Subcutaneous abdominal adipose tissue (tissue), 5 donors: ENCODE measurements at regions not wholly inside any gene's neighbourhood (a gene's known extent, or its start where the extent isn't known, plus 50 kb on each side); places are given as distances from the start of the nearest gene placed in this dataset.
"Not testable (repeated sequence)": the region's sequence is repeated elsewhere in the genome, so short reads cannot be mapped to it uniquely, and the experiment has no call there.

Source experiments
- H3K27ac ChIP-seq: one replicate; pipeline ENCODE4 v1.7.0; 2013; ENCODE audit warnings: low read depth, mild to moderate bottlenecking, inconsistent platforms, low read length, moderate library complexity
- H3K27me3 ChIP-seq, 5 donors: one replicate each; pipeline ENCODE4 v1.7.0; 2013; ENCODE audit warnings: low read length in 5 of 5, inconsistent platforms in 1 of 5; ENCODE audit not compliant: control insufficient read depth in 5 of 5, insufficient read depth in 4 of 5
- H3K36me3 ChIP-seq, 5 donors: one replicate each; pipeline ENCODE4 v1.7.0; 2013; ENCODE audit warnings: low read length in 5 of 5; ENCODE audit not compliant: control insufficient read depth in 5 of 5, insufficient read depth in 5 of 5
- H3K4me1 ChIP-seq, 5 donors: one replicate each; pipeline ENCODE4 v1.7.0; 2013; ENCODE audit warnings: low read length in 5 of 5, mild to moderate bottlenecking in 3 of 5, moderate library complexity in 1 of 5; ENCODE audit not compliant: control insufficient read depth in 5 of 5, insufficient read depth in 5 of 5
- H3K4me3 ChIP-seq, 5 donors: one replicate each; pipeline ENCODE4 v1.7.0; 2013; ENCODE audit warnings: low read length in 5 of 5, low read depth in 1 of 5
- H3K9ac ChIP-seq, 5 donors: one replicate each; pipeline ENCODE4 v1.7.0; 2013; ENCODE audit warnings: low read length in 5 of 5, mild to moderate bottlenecking in 4 of 5, moderate library complexity in 3 of 5
- H3K9me3 ChIP-seq, 5 donors: one replicate each; pipeline ENCODE4 v1.7.0; 2013; ENCODE audit warnings: low read length in 5 of 5; ENCODE audit not compliant: control insufficient read depth in 5 of 5
- donor health status: healthy.
- donor health status: healthy.
- donor health status: healthy.
- donor health status: healthy.
- donor health status: healthy.

DNA sequence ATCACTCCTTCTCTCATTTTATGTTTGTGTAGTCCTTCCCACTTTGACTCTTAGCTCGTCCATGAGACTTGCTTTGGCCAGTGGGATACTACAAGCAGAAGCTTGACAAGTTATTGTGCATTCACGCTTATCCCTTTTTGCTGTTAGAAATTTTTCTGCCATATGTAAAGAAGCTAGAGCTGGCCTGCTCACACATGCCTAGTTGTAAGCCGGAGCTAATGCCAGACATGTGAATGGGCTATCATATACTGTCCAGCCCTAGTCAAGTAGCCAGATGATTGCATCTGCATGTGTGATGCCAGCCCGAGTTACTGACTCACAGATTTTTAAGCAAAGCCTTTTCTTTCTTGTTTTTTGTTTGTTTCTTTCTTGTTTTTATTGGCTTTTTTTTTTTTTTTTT is 460.7 kb downstream of the TDRD3 start:
- Histone ChIP-seq H3K27ac (no peak overlapping the region), H3K36me3 (no peaks in the 10 kb centered on the region), H3K4me3 (no peak overlapping the region), H3K4me1 (no peaks in the 10 kb centered on the region), H3K9ac (no peak overlapping the region), H3K9me3 (peaks cover 0 to 3% (median 0%) of the 10 kb centered on the region in 5 donors), H3K27me3 (no peaks in the 10 kb centered on the region)

- no peak overlapping the region for H3K27ac ChIP-seq
- peaks cover 0 to 6% (median 0%) of the 10 kb centered on the region in 5 donors for H3K9me3 ChIP-seq
- no peaks in the 10 kb centered on the region for H3K27me3 ChIP-seq
- no peak overlapping the region for H3K9ac ChIP-seq
- H3K4me1 ChIP-seq, result no peaks in the 10 kb centered on the region
- no peak overlapping the region for H3K4me3 ChIP-seq
- H3K36me3 ChIP-seq, result no peaks in the 10 kb centered on the region
Measured at GRCh38 chr13:60852886-60853285, 455.9 kb downstream of the TDRD3 start.

DNA sequence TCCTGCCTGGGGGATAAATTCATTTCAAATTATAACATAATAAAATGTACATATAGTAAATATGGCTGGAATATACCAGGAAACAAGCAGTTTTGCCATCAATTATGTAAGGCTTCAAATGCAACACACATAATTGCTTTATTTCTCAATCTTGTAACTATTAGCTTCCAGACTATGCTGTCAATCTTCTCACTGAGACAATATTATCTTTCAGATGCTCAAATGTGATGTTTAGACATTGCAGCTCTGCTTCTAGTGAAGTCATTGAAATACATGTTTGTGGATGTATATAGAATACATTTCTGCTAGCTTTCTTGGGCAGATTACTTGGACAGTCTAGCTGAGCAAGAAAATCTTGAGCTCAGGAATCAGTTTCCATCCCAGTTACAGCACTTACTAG is 454.4 kb downstream of the TDRD3 start:
- no peak overlapping the region for H3K4me3 ChIP-seq
- peaks cover 0 to 8% (median 6%) of the 10 kb centered on the region in 5 donors for H3K9me3 ChIP-seq
- H3K36me3 ChIP-seq, result no peaks in the 10 kb centered on the region
- H3K9ac ChIP-seq, result no peak overlapping the region
- no peak overlapping the region for H3K27ac ChIP-seq
- no peaks in the 10 kb centered on the region for H3K27me3 ChIP-seq
- H3K4me1 ChIP-seq, result no peaks in the 10 kb centered on the region

GRCh38 chr13:60850526-60850925 is 453.5 kb downstream of the TDRD3 start:
- no peak overlapping the region for H3K9ac ChIP-seq
- no peaks in the 10 kb centered on the region for H3K4me1 ChIP-seq
- H3K36me3 ChIP-seq, result no peaks in the 10 kb centered on the region
- no peak overlapping the region for H3K4me3 ChIP-seq
- H3K9me3 ChIP-seq, result peaks cover 2 to 14% (median 7%) of the 10 kb centered on the region in 5 donors
- no peak overlapping the region for H3K27ac ChIP-seq
- H3K27me3 ChIP-seq, result no peaks in the 10 kb centered on the region

DNA sequence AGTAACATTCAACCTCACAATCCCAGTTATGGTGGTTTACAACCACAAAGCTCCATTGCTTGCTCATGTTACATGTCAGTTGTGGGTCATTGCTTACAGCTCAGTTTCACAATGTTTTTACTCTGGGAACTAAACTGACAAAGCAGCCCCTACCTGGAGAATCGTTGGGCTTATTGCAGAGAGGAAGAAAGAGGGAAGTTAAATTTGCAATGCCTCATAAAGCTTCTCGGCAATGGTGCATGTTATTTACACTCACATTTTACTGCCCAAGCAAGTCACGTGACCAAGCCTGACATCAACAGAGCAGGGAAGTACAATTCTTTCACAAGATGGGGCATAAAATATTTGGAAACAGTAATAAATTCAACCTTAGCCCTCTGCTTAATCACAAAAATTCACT is 441.6 kb downstream of the TDRD3 start:
- Histone ChIP-seq H3K36me3 (no peaks in the 10 kb centered on the region), H3K4me1 (no peaks in the 10 kb centered on the region), H3K4me3 (no peak overlapping the region), H3K27me3 (no peaks in the 10 kb centered on the region), H3K27ac (no peak overlapping the region), H3K9ac (no peak overlapping the region), H3K9me3 (peaks cover 0 to 3% (median 0%) of the 10 kb centered on the region in 5 donors)

- Histone ChIP-seq H3K9ac (no peak overlapping the region), H3K9me3 (peaks cover 0 to 3% (median 0%) of the 10 kb centered on the region in 5 donors), H3K27me3 (no peaks in the 10 kb centered on the region), H3K4me1 (no peaks in the 10 kb centered on the region), H3K27ac (no peak overlapping the region), H3K36me3 (no peaks in the 10 kb centered on the region), H3K4me3 (no peak overlapping the region)
Measured at GRCh38 chr13:60837806-60838205, 440.8 kb downstream of the TDRD3 start.

GRCh38 chr13:60836821-60837220 is 439.8 kb downstream of the TDRD3 start:
- H3K27me3 ChIP-seq, result no peaks in the 10 kb centered on the region
- no peak overlapping the region for H3K27ac ChIP-seq
- H3K9ac ChIP-seq, result no peak overlapping the region
- no peak overlapping the region for H3K4me3 ChIP-seq
- H3K36me3 ChIP-seq, result no peaks in the 10 kb centered on the region
- no peaks in the 10 kb centered on the region for H3K4me1 ChIP-seq
- peaks cover 0 to 3% (median 0%) of the 10 kb centered on the region in 5 donors for H3K9me3 ChIP-seq

DNA sequence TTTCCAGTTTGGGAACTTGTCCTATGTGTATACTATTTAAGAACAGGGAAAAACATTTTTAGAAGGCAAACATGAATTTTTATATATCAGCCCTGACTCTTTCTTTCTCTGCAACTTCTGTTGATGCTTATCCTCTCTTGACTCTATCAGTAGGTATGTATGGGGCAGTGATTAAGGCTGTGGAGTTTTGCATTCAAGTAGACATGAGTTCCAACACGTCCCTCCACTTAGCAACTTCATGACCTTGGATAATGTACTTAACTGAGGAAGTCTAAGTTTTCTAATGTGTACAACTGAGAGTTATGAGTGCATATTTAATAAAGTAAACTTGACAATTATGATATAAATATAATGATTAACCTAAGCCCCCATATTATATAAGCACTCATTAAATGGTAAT is 414.6 kb downstream of the TDRD3 start:
- Histone ChIP-seq H3K9me3 (peaks cover 0 to 2% (median 0%) of the 10 kb centered on the region in 5 donors), H3K9ac (no peak overlapping the region), H3K4me3 (no peak overlapping the region), H3K4me1 (no peaks in the 10 kb centered on the region), H3K36me3 (no peaks in the 10 kb centered on the region), H3K27me3 (no peaks in the 10 kb centered on the region), H3K27ac (no peak overlapping the region)

- not testable (repeated sequence) for H3K9ac ChIP-seq, H3K36me3 ChIP-seq, H3K9me3 ChIP-seq, H3K4me3 ChIP-seq, H3K27me3 ChIP-seq, H3K27ac ChIP-seq, H3K4me1 ChIP-seq
Measured at GRCh38 chr13:60805640-60806039, 408.6 kb downstream of the TDRD3 start.

DNA sequence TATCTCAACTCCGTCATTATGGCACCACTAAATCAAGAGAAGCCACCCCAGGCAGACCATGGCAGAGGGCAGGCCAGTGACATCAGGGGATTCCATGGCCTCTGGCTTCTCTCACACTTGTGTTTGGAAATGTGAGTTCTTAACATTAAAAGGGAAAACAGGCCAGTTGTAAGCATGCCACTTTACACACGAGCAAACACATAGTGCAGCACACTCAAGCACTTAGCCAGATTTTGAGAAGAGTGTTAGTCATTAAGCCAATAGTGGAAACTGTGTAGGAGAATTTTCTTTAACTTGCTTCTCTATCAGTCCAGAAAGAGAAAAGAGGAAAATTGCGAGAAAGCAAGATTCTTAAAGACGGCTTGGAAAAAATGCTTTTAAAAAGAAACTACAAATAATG is 401.5 kb downstream of the TDRD3 start:
- Histone ChIP-seq H3K27me3 (no peaks in the 10 kb centered on the region), H3K4me3 (no peak overlapping the region), H3K36me3 (no peaks in the 10 kb centered on the region), H3K4me1 (no peaks in the 10 kb centered on the region), H3K27ac (no peak overlapping the region), H3K9ac (no peak overlapping the region), H3K9me3 (no peaks in the 10 kb centered on the region)

GRCh38 chr13:60797112-60797511 is 400.1 kb downstream of the TDRD3 start:
- H3K4me1 ChIP-seq, result no peaks in the 10 kb centered on the region
- no peaks in the 10 kb centered on the region for H3K27me3 ChIP-seq
- H3K36me3 ChIP-seq, result no peaks in the 10 kb centered on the region
- no peak overlapping the region for H3K27ac ChIP-seq
- no peak overlapping the region for H3K9ac ChIP-seq
- H3K9me3 ChIP-seq, result no peaks in the 10 kb centered on the region
- H3K4me3 ChIP-seq, result no peak overlapping the region
